GM12892 (cell line): ENCODE measurements at regions not wholly inside any gene's neighbourhood (a gene's known extent, or its start where the extent isn't known, plus 50 kb on each side); places are given as distances from the start of the nearest gene placed in this dataset.

Experiments used
- POLR2A ChIP-seq: IDR thresholded peaks from 2 replicates; pipeline ENCODE4 v1.6.1; 2011; ENCODE audit warnings: low read depth, low read length, control low read depth
- POLR2AphosphoS5 ChIP-seq: IDR thresholded peaks from 2 replicates; pipeline ENCODE4 v1.6.1; 2011; ENCODE audit warnings: low read depth, low read length, control low read depth

- TF ChIP-seq POLR2A (no peak), POLR2AphosphoS5 (no peak)
Observed at GRCh38 chr3:103393395-103394186, 958.8 kb downstream of the ZPLD1 start.
